ENCODE measurements at regions not wholly inside any gene's neighbourhood (a gene's known extent, or its start where the extent isn't known, plus 50 kb on each side); places are given as distances from the start of the nearest gene placed in this dataset.

DNA sequence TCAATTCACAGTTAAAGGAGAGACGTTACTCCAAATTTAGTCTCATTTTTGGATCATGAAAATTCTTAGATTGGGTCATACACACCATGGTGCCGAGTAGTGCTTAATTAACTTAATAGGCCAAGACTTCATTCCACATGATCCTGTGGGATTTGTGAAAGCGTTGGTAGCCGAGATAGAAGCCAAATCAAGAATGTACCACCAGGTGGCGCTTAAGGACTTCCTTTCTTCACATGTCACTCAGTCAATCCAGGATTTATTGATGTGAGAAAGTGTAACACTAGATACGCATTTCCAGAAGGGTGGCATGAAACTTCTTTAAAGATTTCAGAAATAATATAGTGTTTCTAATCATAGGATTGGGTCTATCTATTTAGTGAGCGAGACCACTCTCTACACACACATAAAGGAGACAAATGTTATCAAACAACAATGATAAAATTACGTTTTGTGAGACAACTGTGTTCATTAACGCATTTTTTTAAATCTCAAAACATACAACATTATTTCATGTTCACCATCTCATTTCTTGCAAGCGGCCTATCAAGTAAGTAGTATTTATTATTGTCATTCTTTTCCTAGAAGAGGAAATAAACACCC is 436.1 kb downstream of the CHL1 start:
- Histone ChIP-seq H3K18ac (ENCODE audit: extremely low read depth, low read length) (no peak overlapping the region), H4K8ac (ENCODE audit: extremely low read depth, insufficient read depth, low read length) (no peak overlapping the region), H3K27ac (ENCODE audit: low read depth, low read length) (no peak overlapping the region), H3K27me3 (replicated peaks in 1 of 4; ENCODE audit: control insufficient read depth in 3 of 4, extremely low read depth in 1 of 4, insufficient read depth in 3 of 4, low read length in 3 of 4) (no peaks in the 10 kb centered on the region), H3K4me2 (ENCODE audit: insufficient read depth in 1 of 2, low read depth in 2 of 2, low read length in 2 of 2) (no peak overlapping the region), H2AK5ac (ENCODE audit: low read depth, low read length) (no peak overlapping the region), H4K20me1 (replicated peaks in 1 of 2; ENCODE audit: control insufficient read depth in 1 of 2, insufficient read depth in 2 of 2, low read length in 2 of 2) (no peaks in the 10 kb centered on the region), H3K36me3 (ENCODE audit: control insufficient read depth in 2 of 4, insufficient read depth in 4 of 4, low read length in 3 of 4) (no peaks in the 10 kb centered on the region), H3K79me1 (ENCODE audit: low read depth, low read length) (no peaks in the 10 kb centered on the region), H2BK12ac (ENCODE audit: low read depth, low read length) (no peak overlapping the region), H3K79me2 (ENCODE audit: control insufficient read depth in 1 of 2, insufficient read depth in 2 of 2, low read length in 2 of 2) (no peaks in the 10 kb centered on the region), H3K9me3 (ENCODE audit: insufficient read depth in 2 of 2, low read depth in 1 of 2, low read length in 1 of 2) (no peaks in the 10 kb centered on the region), H3K14ac (ENCODE audit: insufficient read length) (no peak overlapping the region), H2BK5ac (ENCODE audit: low read depth, low read length) (no peak overlapping the region), H4K5ac (ENCODE audit: insufficient read length, low read depth, low read length) (no peak overlapping the region), H2AFZ (ENCODE audit: low read length) (no peak overlapping the region), H3K4me1 (replicated peaks in 1 of 4; ENCODE audit: control insufficient read depth in 3 of 4, insufficient read depth in 4 of 4, low read length in 3 of 4) (no peaks in the 10 kb centered on the region), H3K9ac (replicated peaks in 1 of 4; ENCODE audit: extremely low read depth in 1 of 4, low read depth in 3 of 4, low read length in 3 of 4) (no peak overlapping the region), H2BK20ac (ENCODE audit: low read length) (no peak overlapping the region), H2BK120ac (replicated peaks; ENCODE audit: low read depth, low read length) (no peak overlapping the region), H2BK15ac (ENCODE audit: low read length) (no peak overlapping the region), H3K56ac (replicated peaks; ENCODE audit: insufficient read length, low read depth, low read length) (no peak overlapping the region), H3K23me2 (ENCODE audit: low read depth, low read length) (no peaks in the 10 kb centered on the region), H3K23ac (ENCODE audit: insufficient read length) (no peak overlapping the region), H3K4ac (replicated peaks; ENCODE audit: insufficient read length, low read depth, low read length) (no peak overlapping the region), H3K4me3 (ENCODE audit: extremely low read depth in 1 of 4, insufficient read depth in 2 of 4, low read depth in 3 of 4, low read length in 4 of 4) (no peak overlapping the region), H4K91ac (replicated peaks; ENCODE audit: insufficient read length, low read length) (no peak overlapping the region)
- peak; percentile 51 to 81 for DNase-seq (ENCODE audit: low read depth in 1 of 2, low spot score in 2 of 2)
- ChIA-PET POLR2A (ENCODE audit: partially characterized antibody) (no interaction called here), CTCF (ENCODE audit: partially characterized antibody) (interaction anchor here (0.6 to 1.3 kb wide), 9 partner anchors 22 to 228 kb away, joined by 3 to 4 read pairs (median 3); no protein-coding TSS in a partner anchor)
- peak; percentile 89 to 90 for TF ChIP-seq RAD21 (IDR thresholded peaks at IDR 0.05 in 1 of 2, conservative IDR thresholded peaks at IDR 0.05 in 1 of 2; ENCODE audit: low read depth in 2 of 2, low read length in 2 of 2)
- TF ChIP-seq TAF1 (IDR thresholded peaks at IDR 0.05; ENCODE audit: low read depth, low read length), result no peak
- no peak for TF ChIP-seq RNF2 (IDR thresholded peaks at IDR 0.05; ENCODE audit: borderline replicate concordance, low read depth, low read length, missing control alignments, poor library complexity, severe bottlenecking)
- TF ChIP-seq, protein P1, sequence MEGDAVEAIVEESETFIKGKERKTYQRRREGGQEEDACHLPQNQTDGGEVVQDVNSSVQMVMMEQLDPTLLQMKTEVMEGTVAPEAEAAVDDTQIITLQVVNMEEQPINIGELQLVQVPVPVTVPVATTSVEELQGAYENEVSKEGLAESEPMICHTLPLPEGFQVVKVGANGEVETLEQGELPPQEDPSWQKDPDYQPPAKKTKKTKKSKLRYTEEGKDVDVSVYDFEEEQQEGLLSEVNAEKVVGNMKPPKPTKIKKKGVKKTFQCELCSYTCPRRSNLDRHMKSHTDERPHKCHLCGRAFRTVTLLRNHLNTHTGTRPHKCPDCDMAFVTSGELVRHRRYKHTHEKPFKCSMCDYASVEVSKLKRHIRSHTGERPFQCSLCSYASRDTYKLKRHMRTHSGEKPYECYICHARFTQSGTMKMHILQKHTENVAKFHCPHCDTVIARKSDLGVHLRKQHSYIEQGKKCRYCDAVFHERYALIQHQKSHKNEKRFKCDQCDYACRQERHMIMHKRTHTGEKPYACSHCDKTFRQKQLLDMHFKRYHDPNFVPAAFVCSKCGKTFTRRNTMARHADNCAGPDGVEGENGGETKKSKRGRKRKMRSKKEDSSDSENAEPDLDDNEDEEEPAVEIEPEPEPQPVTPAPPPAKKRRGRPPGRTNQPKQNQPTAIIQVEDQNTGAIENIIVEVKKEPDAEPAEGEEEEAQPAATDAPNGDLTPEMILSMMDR (IDR thresholded peaks at IDR 0.05; ENCODE audit: control extremely low read depth in 1 of 3, insufficient read depth in 1 of 3, low read depth in 1 of 3, low read length in 3 of 3), result peak in 2 of 3 experiments; percentile 69 to 76; a peak in 3 of 4 replicates
- TF ChIP-seq HDAC2 (IDR thresholded peaks at IDR 0.05; ENCODE audit: borderline replicate concordance in 1 of 2, low read depth in 2 of 2, low read length in 2 of 2), result no peak
- 27% methylated on average over 10 of the region's 10 CpGs; no CpG with 5 or more reads in 1 of the 2 experiments for WGBS, 2 experiments (ENCODE audit: extremely low coverage in 1 of 2, insufficient coverage in 1 of 2, insufficient read length in 1 of 2, insufficient replicate concordance in 2 of 2, low coverage in 1 of 2, low lambda C conversion rate in 2 of 2, missing lambda C conversion rate in 1 of 2)
- peak; percentile 86 for FAIRE-seq

Data from H1 (cell line).